Lower leg skin (tissue), 3 donors: ENCODE measurements at regions not wholly inside any gene's neighbourhood (a gene's known extent, or its start where the extent isn't known, plus 50 kb on each side); places are given as distances from the start of the nearest gene placed in this dataset.
"Not testable (repeated sequence)": the region's sequence is repeated elsewhere in the genome, so short reads cannot be mapped to it uniquely, and the experiment has no call there.

Experiments used
- POLR2A ChIP-seq, 2 donors: fragments of 450-650 bp; IDR thresholded peaks; one replicate each; pipeline ENCODE4 v1.6.1; 2016 to 2017; ENCODE audit warnings: antibody characterized with exemption in 2 of 2, mild to moderate bottlenecking in 1 of 2, moderate library complexity in 1 of 2
- TF ChIP-seq, protein P1 (sequence below), 3 donors: fragments of 450-650 bp; IDR thresholded peaks; one replicate each; pipeline ENCODE4 v1.5.1; 2016; ENCODE audit warnings: antibody characterized with exemption in 3 of 3, mild to moderate bottlenecking in 3 of 3, moderate library complexity in 2 of 3

DNA sequence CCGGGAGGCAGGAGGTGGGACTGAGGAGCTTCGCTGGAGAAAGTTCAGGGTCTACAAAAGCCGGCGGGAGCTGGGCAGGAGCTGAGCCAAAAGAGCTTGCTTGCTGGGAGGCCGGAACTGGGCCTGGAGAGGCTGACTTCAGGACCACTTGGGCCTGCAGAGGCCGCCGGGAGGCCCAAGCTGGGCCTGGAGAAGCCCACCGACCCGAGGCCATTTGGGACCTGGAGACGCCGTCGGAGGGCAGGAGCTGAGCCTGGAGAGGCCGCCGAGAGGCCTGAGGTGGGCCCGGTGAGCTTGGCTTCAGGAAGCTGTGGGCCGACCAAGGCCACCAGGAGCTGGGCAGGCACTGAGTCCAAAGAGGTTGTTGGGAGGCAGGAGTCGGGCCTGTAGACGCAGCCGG is 318.3 kb downstream of the ZNF479 start:
- not testable (repeated sequence) for TF ChIP-seq POLR2A (IDR thresholded peaks at IDR 0.05)
- TF ChIP-seq, protein P1, sequence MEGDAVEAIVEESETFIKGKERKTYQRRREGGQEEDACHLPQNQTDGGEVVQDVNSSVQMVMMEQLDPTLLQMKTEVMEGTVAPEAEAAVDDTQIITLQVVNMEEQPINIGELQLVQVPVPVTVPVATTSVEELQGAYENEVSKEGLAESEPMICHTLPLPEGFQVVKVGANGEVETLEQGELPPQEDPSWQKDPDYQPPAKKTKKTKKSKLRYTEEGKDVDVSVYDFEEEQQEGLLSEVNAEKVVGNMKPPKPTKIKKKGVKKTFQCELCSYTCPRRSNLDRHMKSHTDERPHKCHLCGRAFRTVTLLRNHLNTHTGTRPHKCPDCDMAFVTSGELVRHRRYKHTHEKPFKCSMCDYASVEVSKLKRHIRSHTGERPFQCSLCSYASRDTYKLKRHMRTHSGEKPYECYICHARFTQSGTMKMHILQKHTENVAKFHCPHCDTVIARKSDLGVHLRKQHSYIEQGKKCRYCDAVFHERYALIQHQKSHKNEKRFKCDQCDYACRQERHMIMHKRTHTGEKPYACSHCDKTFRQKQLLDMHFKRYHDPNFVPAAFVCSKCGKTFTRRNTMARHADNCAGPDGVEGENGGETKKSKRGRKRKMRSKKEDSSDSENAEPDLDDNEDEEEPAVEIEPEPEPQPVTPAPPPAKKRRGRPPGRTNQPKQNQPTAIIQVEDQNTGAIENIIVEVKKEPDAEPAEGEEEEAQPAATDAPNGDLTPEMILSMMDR (IDR thresholded peaks at IDR 0.05), result not testable (repeated sequence)
